ENCODE measurements at regions not wholly inside any gene's neighbourhood (a gene's known extent, or its start where the extent isn't known, plus 50 kb on each side); places are given as distances from the start of the nearest gene placed in this dataset.
"Not testable (repeated sequence)": the region's sequence is repeated elsewhere in the genome, so short reads cannot be mapped to it uniquely, and the experiment has no call there.

DNA sequence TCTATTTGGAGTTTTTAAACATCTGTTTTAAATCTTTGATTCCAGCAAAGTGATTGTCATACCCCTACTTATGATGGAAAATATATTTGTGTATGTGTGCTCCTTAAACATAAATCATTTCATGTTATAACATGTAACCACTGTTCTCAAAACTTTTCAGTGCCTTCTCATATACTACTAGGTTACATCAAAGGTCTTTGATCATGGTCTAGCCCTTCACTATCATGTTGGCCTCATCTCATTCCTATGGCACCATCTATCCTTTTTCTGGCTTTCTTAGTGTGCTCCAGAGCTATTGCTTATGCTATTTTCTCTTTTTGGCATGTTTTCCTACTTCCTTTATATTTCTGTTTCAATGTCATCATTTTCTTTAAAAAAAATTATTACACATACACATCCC is 367.9 kb upstream of the SLC39A10 start:
- DNase-seq (ENCODE audit: low spot score): no peak
- intact Hi-C loops (cut with DNase I): no loop called here

DNA sequence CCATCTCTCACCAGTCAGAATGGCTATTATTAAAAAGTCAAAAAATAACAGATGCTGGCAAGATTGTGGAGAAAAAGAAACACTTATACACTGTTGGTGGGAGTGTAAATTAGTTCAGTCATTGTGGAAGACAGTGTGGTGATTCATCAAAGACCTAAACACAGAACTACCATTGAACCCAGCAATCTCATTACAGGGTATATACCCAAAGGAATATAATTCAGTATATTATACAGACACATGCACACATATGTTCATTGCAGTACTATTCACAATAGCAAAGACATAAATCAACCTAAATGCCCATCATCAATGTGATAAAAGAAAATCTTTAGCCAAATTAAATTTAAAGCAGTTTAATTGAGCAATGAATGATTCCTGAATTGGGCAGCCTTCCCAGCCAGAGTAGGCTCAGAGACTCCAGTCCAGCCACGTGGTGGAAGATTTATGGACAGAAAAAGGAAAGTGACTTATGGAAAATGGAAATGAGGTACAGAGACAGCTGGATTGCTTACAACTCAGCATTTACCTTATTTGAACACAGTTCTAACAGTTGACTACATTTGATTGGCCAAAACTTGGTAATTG is 377.1 kb upstream of the SLC39A10 start:
- DNase-seq (ENCODE audit: low spot score): no peak
- intact Hi-C loops (cut with DNase I): no loop called here

DNA sequence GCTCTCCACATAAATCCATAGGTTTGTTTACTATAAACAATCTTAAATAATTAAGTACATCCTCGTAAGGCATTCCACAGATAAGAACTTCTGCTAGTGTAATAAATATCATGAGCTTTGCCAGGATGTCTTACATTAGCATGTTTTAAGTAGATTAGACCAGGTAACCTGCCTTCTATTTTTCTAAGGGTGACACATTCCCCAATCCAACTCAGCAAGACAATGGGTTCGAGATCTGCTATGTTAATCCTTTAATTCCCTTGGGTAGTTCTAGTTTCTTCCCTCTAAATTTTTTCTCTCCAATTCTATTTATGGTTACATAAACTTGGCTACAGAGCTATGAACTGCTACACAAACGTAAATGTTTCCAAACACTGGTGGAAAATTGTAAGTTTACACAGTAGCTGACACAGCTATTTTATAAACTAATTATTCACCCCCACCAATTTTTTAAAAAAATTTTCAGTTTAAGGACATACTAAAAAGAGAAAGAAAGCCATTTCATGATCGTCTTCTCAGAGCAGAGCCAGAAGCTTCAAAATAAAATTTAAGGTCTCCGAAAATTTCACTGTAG is 386.5 kb upstream of the SLC39A10 start:
- intact Hi-C loops (cut with DNase I): no loop called here
- no peak for DNase-seq (ENCODE audit: low spot score)

DNA sequence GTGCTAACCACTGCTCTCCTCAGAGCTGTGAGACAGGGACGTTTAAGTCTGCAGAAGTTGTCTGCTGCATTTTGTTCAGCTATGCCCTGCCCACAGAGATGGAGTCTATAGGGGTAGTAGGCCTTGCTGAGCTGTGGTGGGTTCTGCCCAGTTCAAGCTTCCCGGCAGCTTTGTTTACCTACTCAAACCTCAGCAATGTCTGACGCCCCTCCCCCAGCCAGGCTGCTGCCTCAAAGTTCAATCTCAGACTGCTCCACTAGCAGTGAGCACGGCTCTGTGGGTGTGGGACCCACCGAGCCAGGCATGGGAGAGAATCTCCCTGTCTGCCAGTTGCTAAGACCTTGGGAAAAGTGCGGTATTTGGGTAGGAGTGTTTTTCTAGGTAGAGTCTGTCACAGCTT is 387.8 kb upstream of the SLC39A10 start:
- intact Hi-C loops (cut with DNase I): no loop called here
- DNase-seq (ENCODE audit: low spot score): peak; percentile 45

DNA sequence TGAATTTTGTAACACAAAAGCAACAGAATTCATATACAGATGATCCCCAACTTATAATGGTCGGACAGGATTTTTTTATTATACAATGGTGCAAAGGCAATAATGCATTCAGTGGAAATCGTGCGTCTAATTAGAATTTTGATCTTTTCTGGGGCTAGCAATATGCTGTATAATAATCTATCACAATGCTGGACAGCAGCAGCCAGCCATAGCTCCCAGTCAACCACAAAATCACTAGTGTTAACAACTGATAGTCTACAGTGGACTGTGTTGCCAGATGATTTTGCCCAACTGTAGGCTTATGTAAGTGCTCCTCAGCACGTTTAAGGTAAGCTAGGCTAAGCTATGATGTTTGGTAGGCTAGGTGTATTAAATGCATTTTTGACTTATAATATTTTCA is 399.0 kb upstream of the SLC39A10 start:
- intact Hi-C loops (cut with DNase I): no loop called here

DNA sequence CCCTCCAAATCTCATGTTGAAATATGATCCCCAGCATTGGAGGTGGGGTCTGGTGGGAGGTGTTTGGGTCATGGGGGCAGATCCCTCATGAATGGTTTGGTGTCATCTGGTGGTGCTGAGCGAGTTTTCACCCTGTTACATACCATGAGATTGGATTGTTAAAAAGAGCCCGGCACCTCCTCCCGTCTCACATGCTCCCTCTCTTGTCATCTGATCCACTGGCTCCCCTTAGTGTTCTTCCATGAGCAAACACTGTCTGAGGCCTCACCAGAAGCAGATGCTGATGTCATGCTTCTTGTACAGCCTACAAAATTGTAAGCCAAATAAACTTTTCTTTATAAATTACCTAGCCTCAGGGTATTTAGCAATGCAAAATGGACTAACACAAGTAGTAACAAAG is 405.0 kb upstream of the SLC39A10 start:
- no peak for DNase-seq (ENCODE audit: low spot score)
- intact Hi-C loops (cut with DNase I): no loop called here

More for the DNA sequence above, 399.0 kb upstream of the SLC39A10 start:
- DNase-seq (ENCODE audit: low spot score): no peak

DNA sequence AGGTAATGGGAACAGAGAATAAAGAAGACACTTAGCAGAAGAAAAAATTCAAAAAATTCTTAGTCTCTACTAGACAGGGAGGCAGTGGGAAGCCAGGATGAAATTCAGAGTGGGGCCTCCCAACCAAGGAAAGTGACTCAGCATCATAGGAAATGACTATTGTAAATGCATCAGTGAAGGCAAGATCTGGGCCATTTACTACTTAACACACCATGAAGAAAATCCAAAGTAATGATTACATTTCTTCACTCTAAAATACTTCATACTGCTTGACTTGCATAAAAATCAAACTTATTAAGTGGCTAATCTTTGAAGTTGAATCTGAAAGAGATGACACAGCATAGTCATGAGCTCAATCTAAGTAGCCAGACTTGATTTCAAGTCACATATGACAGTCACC is 405.8 kb upstream of the SLC39A10 start:
- intact Hi-C loops (cut with DNase I): no loop called here
- DNase-seq (ENCODE audit: low spot score): no peak

DNA sequence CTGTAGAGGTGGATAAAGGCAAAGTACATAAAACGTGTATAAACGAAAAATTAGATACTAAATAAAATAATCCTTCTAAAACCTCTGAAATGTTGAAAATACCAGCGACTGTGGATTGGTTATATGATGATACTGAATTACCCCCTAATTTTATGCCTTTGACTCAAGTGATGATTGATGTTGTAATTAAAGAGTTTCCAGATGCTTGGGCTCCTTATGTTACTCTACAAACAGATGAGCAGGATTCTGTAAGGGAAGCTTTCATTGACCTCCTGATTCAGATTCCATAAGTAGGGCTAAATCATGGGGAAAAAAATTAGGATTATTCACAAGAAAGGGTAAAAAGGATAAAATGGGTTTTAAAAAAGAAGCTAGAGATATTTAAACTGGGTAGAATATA is 418.2 kb upstream of the SLC39A10 start:
- DNase-seq (ENCODE audit: low spot score): no peak
- intact Hi-C loops (cut with DNase I): loop anchor here in 1 of 2 donors (5.0 kb wide), 1 partner anchor 642 kb away; no protein-coding TSS in a partner anchor

DNA sequence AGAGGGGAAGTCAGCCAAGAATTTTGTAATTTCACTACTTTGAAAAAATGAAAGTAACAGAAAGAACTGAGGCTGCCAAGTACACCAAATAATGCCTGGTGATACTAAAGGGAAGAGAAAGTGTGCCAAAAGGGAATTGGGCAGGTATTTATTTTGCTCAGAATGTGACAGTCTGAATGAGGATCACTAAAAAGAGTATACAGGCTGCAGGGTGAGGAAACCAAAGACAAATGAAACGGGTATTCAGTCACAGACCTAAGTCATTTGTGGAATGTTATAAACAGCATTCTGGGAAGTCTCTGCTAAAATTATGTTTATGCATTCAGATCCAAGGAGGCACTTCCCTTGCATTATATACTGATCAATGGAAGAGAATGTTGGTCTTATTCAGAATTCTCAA is 418.6 kb upstream of the SLC39A10 start:
- DNase-seq (ENCODE audit: low spot score): no peak
- intact Hi-C loops (cut with DNase I): loop anchor here in 1 of 2 donors (5.0 kb wide), 1 partner anchor 641 kb away; no protein-coding TSS in a partner anchor

DNA sequence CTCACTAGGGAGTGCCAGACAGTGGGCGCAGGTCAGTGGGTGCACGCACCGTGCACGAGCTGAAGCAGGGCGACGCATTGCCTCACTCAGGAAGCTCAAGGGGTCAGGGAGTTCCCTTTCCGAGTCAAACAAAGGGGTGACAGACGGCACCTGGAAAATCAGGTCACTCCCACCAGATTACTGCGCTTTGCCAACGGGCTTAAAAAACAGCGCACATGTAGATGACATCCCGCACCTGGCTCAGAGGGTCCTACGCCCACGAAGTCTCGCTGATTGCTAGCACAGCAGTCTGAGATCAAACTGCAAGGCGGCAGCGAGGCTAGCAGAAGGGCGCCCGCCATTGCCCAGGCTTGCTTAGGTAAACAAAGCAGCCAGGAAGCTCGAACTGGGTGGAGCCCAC is 428.5 kb upstream of the SLC39A10 start:
- intact Hi-C loops (cut with DNase I): not testable (repeated sequence)
- DNase-seq (ENCODE audit: low spot score): peak; percentile 69

DNA sequence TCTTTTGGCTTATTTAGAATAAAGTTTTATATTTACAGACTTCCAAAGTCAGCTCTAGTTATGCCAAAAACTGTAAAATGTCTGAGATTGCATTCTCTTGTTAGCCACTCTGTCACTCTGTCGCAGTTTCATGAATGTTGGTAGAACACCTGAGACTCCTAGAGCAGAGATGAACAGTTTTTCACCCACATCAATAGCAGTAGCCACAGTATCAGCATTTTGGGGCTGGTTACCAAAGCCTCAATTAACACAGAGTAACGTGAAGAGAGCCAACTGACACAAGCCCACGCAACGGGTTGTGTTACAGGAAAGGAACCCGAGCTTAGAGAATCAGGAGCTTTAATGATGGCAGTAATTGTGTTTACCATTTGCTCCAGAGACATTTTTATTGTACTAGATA is 443.0 kb upstream of the SLC39A10 start:
- intact Hi-C loops (cut with DNase I): no loop called here
- no peak for DNase-seq (ENCODE audit: low spot score)

DNA sequence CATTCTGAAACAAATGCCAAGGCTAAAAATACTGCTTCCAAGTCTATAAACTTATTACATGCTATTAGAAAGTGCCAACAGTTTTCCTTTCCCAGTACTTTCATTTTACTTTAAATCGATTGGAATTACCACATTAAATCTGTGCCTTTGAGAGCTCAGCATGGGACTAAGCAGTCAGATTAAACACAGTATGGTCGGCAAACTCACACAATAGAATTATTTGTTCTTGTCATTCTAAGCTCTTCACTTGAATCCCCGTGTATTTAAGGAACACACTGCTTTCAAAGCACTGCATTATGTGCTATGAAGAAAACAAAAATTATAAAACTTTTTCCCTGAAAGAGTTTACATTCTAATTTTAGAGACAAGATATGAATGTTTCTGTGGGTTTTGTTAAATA is 444.4 kb upstream of the SLC39A10 start:
- DNase-seq (ENCODE audit: low spot score): no peak
- intact Hi-C loops (cut with DNase I): no loop called here

DNA sequence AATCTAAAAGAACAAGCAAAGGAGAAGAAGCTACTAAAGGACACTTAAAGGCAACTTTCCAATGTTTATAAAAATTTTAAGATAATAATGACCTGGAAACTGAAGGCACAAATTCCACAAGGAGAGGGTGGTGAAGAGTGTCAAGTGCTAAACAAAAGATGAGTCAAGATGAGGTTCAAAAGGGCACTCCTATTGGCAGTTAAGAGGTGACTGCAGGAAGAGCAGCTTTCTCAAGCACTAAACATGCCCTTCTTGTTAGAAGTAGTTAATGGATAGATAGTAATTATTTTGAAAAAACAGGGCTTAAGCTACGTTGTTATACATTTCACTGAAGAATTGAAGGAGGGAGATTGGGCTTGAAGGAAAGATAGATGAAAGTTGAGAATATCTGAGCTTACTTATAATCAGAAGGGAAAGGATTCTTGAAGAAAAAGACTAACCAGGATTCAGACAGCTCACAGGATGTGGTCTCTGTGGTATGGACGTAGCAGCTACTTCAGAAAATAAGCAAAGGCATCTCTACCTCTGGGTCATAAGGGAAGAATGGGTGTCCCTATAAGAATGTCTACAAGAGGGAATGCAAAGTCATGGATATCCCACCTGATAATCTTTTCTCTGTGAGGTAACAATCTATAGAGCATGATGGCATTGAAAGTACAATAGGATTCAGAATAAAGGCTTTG is 454.7 kb upstream of the SLC39A10 start:
- DNase-seq (ENCODE audit: low spot score): no peak
- intact Hi-C loops (cut with DNase I): no loop called here

DNA sequence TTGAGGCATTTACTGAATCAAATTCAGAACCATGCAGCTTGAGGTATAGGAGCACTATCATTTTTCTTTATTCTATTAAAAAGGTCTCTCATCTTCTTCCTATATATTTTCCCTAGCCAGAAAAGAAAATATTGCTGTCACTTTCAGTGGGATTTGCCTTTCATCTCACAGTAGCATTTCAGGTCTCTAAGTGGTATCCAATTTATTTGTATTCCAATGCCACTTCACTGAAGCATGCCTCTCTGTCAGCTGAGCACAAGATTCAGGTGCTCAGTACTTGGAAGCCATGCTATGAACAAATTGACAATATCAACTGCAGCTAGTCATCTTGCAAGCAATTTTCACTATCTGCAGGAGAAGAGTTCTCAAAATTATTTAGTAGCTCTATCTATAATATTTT is 457.2 kb upstream of the SLC39A10 start:
- intact Hi-C loops (cut with DNase I): no loop called here
- no peak for DNase-seq (ENCODE audit: low spot score)

DNA sequence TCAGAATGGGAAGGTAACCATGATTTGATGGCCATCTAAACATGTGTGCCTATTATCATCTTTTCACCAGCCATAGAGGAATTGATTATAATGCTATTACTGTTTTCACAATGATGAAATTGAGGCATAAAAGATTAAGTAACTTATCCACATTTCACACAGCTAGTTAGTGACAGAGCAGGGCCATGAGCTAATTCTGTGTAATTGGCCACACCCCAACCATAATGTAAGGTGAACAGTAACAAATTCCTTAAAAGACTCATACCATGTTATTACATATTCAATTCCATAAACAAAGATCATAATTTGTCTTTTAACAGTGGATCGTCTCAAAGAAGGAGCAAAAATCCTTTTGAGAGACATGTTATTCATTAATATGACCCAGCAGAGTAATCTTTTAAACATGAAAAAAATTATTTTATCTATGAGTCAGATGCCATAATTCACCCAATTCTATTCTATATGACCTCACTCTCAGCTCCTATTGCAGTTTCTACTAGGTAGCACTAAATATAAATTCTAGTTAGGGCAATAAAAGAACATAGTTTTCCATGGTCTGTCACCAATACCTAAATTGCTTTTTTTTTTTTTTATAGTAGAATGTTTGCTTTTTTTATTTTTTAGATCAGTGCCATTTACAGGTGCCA is 475.8 kb upstream of the SLC39A10 start:
- no peak for DNase-seq (ENCODE audit: low spot score)

DNA sequence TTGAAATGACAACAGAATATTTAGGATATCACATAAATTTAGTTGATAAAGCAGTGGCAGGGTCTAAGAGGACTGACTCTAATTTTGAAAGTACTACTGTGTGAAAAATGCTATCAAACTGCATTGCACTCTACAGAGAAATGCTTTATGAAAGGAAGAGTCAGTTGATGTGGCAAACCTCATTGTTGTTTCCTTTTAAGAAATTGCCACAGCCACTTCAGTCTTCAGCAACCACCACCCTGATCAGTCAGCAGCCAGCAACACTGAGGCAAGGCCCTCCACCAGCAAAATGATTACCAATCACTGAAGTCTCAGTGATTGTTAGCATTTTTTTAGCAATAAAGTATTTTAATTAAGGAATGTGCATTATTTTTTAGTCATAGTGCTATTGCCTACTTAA is 488.7 kb upstream of the SLC39A10 start:
- intact Hi-C loops (cut with DNase I): no loop called here
- no peak for DNase-seq (ENCODE audit: low spot score)

More for the DNA sequence above, 475.8 kb upstream of the SLC39A10 start:
- intact Hi-C loops (cut with DNase I): no loop called here

DNA sequence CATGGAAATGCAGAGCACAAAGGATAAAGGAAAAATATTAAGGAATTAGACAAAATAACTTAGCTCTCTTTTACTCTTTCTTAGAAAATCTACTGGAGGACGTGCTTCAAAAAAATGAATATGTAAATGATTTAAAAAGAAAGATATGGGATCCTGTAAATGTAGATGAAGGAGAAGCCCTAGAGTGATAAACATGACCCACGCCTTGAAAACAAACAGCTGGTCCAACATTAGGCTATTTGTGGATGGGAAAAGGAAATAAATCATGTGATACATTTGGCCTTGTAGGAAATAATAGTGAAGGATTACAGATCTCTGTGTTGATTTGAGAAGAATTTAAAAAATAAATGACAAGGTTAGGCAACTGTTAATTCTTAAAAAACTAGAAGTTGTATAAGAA is 492.1 kb upstream of the SLC39A10 start:
- DNase-seq (ENCODE audit: low spot score): no peak
- intact Hi-C loops (cut with DNase I): no loop called here

DNA sequence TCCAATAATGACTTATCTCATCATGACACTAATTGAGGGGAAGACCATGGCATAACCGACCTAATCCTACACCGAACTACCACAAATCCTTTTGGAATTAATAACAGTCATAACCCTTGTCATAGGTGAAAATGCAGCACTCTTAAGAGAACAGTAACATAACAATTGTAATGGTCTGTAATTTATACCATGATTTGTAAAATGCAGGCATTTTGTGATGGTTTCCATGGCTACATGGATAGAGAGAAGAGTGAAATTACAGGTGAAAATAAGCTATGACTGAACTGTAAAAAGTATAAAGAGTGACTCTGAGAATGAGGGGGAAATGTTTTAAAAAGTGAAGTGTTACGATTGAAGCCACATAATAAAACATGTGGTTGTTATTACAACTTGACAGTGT is 494.1 kb upstream of the SLC39A10 start:
- intact Hi-C loops (cut with DNase I): no loop called here
- no peak for DNase-seq (ENCODE audit: low spot score)

DNA sequence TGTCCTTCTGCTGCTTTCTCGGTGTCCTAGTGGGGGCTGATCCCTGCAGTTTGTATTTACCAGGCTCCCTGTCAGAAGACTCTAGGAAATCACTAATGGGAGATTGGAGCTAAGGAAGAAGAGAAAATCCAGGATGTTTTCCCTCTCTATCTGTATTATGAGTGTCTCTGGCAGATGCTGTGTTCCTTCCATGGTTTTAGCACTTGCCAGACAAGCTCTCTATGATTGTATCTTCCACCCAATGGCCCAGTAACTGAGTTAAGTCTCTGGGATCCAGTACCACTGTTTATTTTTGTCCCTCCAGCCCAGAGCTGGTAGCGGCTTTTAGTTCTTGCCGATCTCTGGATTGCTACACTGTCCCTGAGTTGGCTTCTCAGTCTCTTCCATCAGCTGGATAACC is 494.8 kb upstream of the SLC39A10 start:
- no peak for DNase-seq (ENCODE audit: low spot score)
- intact Hi-C loops (cut with DNase I): no loop called here

DNA sequence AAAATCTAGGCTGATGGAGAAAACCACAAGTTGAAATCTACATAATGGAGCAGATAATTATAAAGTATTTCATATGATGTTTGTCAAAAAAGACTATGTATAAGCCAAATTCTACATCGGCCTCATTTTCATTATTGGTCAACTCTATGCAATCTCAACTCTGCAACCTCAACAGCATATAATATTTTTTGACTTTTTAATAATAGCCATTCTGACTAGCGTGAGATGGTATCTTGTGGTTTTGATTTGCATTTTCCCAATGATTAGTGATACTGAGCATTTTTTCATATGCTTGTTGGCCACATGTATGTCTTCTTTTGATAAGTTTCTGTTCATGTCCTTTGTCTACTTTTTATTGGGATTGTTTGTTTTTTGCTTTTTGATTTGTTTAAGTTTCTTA is 496.1 kb upstream of the SLC39A10 start:
- intact Hi-C loops (cut with DNase I): no loop called here
- no peak for DNase-seq (ENCODE audit: low spot score)
